ENCODE measurements at regions not wholly inside any gene's neighbourhood (a gene's known extent, or its start where the extent isn't known, plus 50 kb on each side); places are given as distances from the start of the nearest gene placed in this dataset.

DNA sequence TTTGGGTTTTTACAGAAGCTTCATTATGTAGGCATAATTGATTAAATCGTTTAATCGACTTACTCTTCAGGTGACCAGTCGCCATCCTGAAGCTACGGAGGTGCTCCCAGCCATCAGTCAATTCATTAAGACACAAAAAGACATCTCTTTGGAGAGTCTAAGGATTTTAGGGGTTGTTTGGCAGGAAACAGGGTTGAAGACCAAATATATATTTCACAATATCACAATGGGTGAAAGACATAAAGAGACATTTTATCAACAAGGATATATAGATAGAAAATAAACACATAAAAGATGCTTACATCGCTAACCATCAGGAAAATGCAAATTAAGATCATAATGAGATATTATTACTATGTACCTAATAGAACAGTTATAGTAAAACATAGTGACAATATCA lies 104.0 kb upstream of the SIRPG start:
- TF ChIP-seq, protein P1, sequence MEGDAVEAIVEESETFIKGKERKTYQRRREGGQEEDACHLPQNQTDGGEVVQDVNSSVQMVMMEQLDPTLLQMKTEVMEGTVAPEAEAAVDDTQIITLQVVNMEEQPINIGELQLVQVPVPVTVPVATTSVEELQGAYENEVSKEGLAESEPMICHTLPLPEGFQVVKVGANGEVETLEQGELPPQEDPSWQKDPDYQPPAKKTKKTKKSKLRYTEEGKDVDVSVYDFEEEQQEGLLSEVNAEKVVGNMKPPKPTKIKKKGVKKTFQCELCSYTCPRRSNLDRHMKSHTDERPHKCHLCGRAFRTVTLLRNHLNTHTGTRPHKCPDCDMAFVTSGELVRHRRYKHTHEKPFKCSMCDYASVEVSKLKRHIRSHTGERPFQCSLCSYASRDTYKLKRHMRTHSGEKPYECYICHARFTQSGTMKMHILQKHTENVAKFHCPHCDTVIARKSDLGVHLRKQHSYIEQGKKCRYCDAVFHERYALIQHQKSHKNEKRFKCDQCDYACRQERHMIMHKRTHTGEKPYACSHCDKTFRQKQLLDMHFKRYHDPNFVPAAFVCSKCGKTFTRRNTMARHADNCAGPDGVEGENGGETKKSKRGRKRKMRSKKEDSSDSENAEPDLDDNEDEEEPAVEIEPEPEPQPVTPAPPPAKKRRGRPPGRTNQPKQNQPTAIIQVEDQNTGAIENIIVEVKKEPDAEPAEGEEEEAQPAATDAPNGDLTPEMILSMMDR (conservative IDR thresholded peaks at IDR 0.05; ENCODE audit: low read length): no peak
- no peak for TF ChIP-seq EZH2phosphoT487 (IDR thresholded peaks at IDR 0.05; ENCODE audit: borderline replicate concordance, low read depth, low read length)
- CTCF ChIA-PET (ENCODE audit: unreplicated experiment): no interaction called here
- intact Hi-C loops (cut with micrococcal nuclease; ENCODE audit: unreplicated experiment): no loop called here
- no peak overlapping the region for H3K4me2 ChIP-seq (ENCODE audit: low read length)
- DNase-seq (ENCODE audit: low spot score): no peak
- H3K4me3 ChIP-seq (ENCODE audit: low read depth, low read length, poor library complexity, severe bottlenecking): no peak overlapping the region
- POLR2A ChIA-PET: interaction anchor here (1.1 kb wide), 1 partner anchor 15 kb away, joined by 5 read pairs; no protein-coding TSS in a partner anchor
- H3K27ac ChIP-seq (ENCODE audit: low read depth, low read length, poor library complexity, severe bottlenecking): no peak overlapping the region
- H2AFZ ChIP-seq (ENCODE audit: low read length): no peak overlapping the region
- no peaks in the 10 kb centered on the region for H3K79me2 ChIP-seq (ENCODE audit: insufficient read depth, low read depth, low read length)
- no peaks in the 10 kb centered on the region for H3K36me3 ChIP-seq (ENCODE audit: insufficient read depth, low read length)
- BruUV-seq (replicated peaks): no TSS peak
- H4K20me1 ChIP-seq (ENCODE audit: insufficient read depth, low read length): no peaks in the 10 kb centered on the region
- no peaks in the 10 kb centered on the region for H3K4me1 ChIP-seq (ENCODE audit: insufficient read depth, low read length, poor library complexity, severe bottlenecking)
- H3K9me3 ChIP-seq (ENCODE audit: low read length): no peaks in the 10 kb centered on the region
- H3K9me2 ChIP-seq (ENCODE audit: insufficient read depth, low read length): no peaks in the 10 kb centered on the region

GRCh38 chr20:1761116-1761515 lies 103.5 kb upstream of the SIRPG start:
- Histone ChIP-seq H3K4me2 (ENCODE audit: low read length) (no peak overlapping the region), H2AFZ (ENCODE audit: low read length) (no peak overlapping the region), H3K9me2 (ENCODE audit: insufficient read depth, low read length) (no peaks in the 10 kb centered on the region), H3K27ac (ENCODE audit: low read depth, low read length, poor library complexity, severe bottlenecking) (no peak overlapping the region), H3K9me3 (ENCODE audit: low read length) (no peaks in the 10 kb centered on the region), H4K20me1 (ENCODE audit: insufficient read depth, low read length) (no peaks in the 10 kb centered on the region), H3K79me2 (ENCODE audit: insufficient read depth, low read depth, low read length) (no peaks in the 10 kb centered on the region), H3K4me3 (ENCODE audit: low read depth, low read length, poor library complexity, severe bottlenecking) (no peak overlapping the region), H3K4me1 (ENCODE audit: insufficient read depth, low read length, poor library complexity, severe bottlenecking) (no peaks in the 10 kb centered on the region), H3K36me3 (ENCODE audit: insufficient read depth, low read length) (no peaks in the 10 kb centered on the region)
- ChIA-PET POLR2A (interaction anchor here (1.1 kb wide), 1 partner anchor 16 kb away, joined by 5 read pairs; no protein-coding TSS in a partner anchor), CTCF (ENCODE audit: unreplicated experiment) (no interaction called here)
- intact Hi-C loops (cut with micrococcal nuclease; ENCODE audit: unreplicated experiment): no loop called here
- no peak for TF ChIP-seq EZH2phosphoT487 (IDR thresholded peaks at IDR 0.05; ENCODE audit: borderline replicate concordance, low read depth, low read length)
- TF ChIP-seq, protein P1 (conservative IDR thresholded peaks at IDR 0.05; ENCODE audit: low read length): no peak
- BruUV-seq (replicated peaks): no TSS peak
- DNase-seq (ENCODE audit: low spot score): no peak

DNA sequence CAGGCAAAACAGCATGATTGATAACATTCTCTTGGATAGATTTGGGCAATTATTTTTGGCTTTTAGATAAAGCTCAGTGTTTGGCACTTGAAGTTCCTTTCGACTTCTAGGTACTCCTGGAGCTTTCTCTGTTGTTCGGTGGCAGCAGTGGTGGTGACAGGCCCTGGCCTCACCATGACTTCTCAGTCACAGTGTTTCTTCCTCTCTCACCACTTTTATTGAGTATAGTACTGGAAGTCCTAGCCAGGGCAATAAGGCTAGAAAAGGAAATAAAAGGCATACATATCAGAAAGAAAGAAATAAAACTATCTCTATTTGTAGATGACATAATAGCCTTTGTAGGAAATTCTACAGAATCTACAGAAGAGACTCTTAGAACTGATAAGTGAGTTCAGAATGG lies 101.2 kb upstream of the SIRPG start:
- H3K79me2 ChIP-seq (ENCODE audit: insufficient read depth, low read depth, low read length): no peaks in the 10 kb centered on the region
- no peak overlapping the region for H2AFZ ChIP-seq (ENCODE audit: low read length)
- no peaks in the 10 kb centered on the region for H4K20me1 ChIP-seq (ENCODE audit: insufficient read depth, low read length)
- BruUV-seq (replicated peaks): no TSS peak
- TF ChIP-seq, protein P1 (conservative IDR thresholded peaks at IDR 0.05; ENCODE audit: low read length): no peak
- TF ChIP-seq EZH2phosphoT487 (IDR thresholded peaks at IDR 0.05; ENCODE audit: borderline replicate concordance, low read depth, low read length): no peak
- H3K9me2 ChIP-seq (ENCODE audit: insufficient read depth, low read length): no peaks in the 10 kb centered on the region
- no peaks in the 10 kb centered on the region for H3K9me3 ChIP-seq (ENCODE audit: low read length)
- peaks cover 9% of the 10 kb centered on the region for H3K4me1 ChIP-seq (ENCODE audit: insufficient read depth, low read length, poor library complexity, severe bottlenecking)
- ChIA-PET CTCF (ENCODE audit: unreplicated experiment) (no interaction called here), POLR2A (interaction anchor here (0.8 kb wide), 1 partner anchor 60 kb away, joined by 3 read pairs; no protein-coding TSS in a partner anchor)
- DNase-seq (ENCODE audit: low spot score): no peak
- intact Hi-C loops (cut with micrococcal nuclease; ENCODE audit: unreplicated experiment): no loop called here
- H3K36me3 ChIP-seq (ENCODE audit: insufficient read depth, low read length): no peaks in the 10 kb centered on the region
- H3K4me3 ChIP-seq (ENCODE audit: low read depth, low read length, poor library complexity, severe bottlenecking): no peak overlapping the region
- H3K4me2 ChIP-seq (ENCODE audit: low read length): no peak overlapping the region
- H3K27ac ChIP-seq (ENCODE audit: low read depth, low read length, poor library complexity, severe bottlenecking): no peak overlapping the region
